ENCODE measurements at regions not wholly inside any gene's neighbourhood (a gene's known extent, or its start where the extent isn't known, plus 50 kb on each side); places are given as distances from the start of the nearest gene placed in this dataset.

DNA sequence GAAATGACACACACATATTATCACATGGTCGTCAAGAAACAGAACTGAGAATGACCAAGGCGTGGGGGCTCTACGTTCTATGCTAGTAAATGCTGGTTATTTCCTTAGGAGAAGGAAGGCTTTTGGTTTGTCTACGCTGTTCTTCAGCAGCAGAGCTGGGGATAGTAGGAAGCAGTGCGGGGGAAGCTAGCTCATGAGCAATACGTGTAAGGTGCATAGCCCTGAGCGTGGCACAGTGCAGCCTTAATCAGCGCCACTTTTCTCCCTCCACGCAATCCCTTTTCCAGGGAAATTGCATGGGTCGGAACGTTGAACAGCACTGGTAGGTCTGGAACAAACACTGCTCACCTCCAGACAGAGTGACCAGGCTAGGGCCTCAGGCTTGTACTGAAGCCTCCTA, 199.6 kb upstream of the FBXO11 start:
- TF ChIP-seq TSHZ2 (CRISPR knock-in tag; IDR thresholded peaks at IDR 0.05) (no peak), ZFP30 (CRISPR knock-in tag; IDR thresholded peaks at IDR 0.05) (no peak), POU6F1 (CRISPR knock-in tag; IDR thresholded peaks at IDR 0.05; ENCODE audit: borderline replicate concordance, low read depth) (no peak), GLIS3 (CRISPR knock-in tag; IDR thresholded peaks at IDR 0.05) (no peak), ISL1 (CRISPR knock-in tag; IDR thresholded peaks at IDR 0.05) (no peak), ZC3H10 (CRISPR knock-in tag; IDR thresholded peaks at IDR 0.05) (no peak), BACH2 (CRISPR knock-in tag; IDR thresholded peaks at IDR 0.05; ENCODE audit: borderline replicate concordance) (no peak), TOX (CRISPR knock-in tag; IDR thresholded peaks at IDR 0.05; ENCODE audit: borderline replicate concordance) (no peak), ZNF8 (CRISPR knock-in tag; IDR thresholded peaks at IDR 0.05) (no peak), ZNF70 (CRISPR knock-in tag; IDR thresholded peaks at IDR 0.05) (no peak)
- TF ChIP-seq, protein P1, sequence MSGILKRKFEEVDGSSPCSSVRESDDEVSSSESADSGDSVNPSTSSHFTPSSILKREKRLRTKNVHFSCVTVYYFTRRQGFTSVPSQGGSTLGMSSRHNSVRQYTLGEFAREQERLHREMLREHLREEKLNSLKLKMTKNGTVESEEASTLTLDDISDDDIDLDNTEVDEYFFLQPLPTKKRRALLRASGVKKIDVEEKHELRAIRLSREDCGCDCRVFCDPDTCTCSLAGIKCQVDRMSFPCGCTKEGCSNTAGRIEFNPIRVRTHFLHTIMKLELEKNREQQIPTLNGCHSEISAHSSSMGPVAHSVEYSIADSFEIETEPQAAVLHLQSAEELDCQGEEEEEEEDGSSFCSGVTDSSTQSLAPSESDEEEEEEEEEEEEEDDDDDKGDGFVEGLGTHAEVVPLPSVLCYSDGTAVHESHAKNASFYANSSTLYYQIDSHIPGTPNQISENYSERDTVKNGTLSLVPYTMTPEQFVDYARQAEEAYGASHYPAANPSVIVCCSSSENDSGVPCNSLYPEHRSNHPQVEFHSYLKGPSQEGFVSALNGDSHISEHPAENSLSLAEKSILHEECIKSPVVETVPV (CRISPR knock-in tag; IDR thresholded peaks at IDR 0.05): no peak
- TF ChIP-seq, protein P2, sequence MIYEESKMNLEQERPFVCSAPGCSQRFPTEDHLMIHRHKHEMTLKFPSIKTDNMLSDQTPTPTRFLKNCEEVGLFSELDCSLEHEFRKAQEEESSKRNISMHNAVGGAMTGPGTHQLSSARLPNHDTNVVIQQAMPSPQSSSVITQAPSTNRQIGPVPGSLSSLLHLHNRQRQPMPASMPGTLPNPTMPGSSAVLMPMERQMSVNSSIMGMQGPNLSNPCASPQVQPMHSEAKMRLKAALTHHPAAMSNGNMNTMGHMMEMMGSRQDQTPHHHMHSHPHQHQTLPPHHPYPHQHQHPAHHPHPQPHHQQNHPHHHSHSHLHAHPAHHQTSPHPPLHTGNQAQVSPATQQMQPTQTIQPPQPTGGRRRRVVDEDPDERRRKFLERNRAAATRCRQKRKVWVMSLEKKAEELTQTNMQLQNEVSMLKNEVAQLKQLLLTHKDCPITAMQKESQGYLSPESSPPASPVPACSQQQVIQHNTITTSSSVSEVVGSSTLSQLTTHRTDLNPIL (CRISPR knock-in tag; IDR thresholded peaks at IDR 0.05; ENCODE audit: low read depth): no peak
- TF ChIP-seq, protein P3, sequence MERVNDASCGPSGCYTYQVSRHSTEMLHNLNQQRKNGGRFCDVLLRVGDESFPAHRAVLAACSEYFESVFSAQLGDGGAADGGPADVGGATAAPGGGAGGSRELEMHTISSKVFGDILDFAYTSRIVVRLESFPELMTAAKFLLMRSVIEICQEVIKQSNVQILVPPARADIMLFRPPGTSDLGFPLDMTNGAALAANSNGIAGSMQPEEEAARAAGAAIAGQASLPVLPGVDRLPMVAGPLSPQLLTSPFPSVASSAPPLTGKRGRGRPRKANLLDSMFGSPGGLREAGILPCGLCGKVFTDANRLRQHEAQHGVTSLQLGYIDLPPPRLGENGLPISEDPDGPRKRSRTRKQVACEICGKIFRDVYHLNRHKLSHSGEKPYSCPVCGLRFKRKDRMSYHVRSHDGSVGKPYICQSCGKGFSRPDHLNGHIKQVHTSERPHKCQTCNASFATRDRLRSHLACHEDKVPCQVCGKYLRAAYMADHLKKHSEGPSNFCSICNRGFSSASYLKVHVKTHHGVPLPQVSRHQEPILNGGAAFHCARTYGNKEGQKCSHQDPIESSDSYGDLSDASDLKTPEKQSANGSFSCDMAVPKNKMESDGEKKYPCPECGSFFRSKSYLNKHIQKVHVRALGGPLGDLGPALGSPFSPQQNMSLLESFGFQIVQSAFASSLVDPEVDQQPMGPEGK (CRISPR knock-in tag; IDR thresholded peaks at IDR 0.05; ENCODE audit: borderline replicate concordance): no peak
- ATAC-seq: no peak

DNA sequence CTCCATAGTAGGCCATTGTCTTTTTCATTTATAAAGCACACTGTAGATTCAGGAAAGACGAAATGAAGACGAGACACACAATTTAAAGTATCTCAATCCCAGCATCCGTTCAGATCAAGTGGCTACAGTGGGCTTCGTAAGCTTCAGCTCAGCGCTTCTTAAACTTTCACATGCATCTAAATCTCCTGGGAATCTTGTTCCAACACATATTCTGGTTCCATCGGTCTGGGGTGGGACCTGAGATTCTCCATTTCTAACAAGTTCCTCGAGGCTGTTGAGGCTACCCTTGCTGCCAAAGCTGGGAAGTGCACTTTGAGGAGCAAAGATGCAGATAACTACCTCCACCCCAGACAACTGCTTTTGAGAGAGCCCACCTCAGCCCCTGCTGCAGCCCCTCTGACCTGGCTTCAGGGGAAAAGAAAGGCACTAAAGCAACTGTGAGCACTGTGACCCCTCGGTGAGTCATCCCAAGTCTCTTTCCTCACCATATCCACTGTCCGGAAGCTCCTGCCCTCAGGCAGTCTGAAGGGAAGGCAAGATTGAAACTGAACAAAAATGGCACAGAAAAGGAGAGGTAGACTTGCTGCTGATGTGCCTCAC, 201.1 kb upstream of the FBXO11 start:
- no peak for ATAC-seq
- TF ChIP-seq BACH2 (CRISPR knock-in tag; IDR thresholded peaks at IDR 0.05; ENCODE audit: borderline replicate concordance) (no peak), SNAI2 (CRISPR knock-in tag; IDR thresholded peaks at IDR 0.05) (no peak), TCF4 (CRISPR knock-in tag; IDR thresholded peaks at IDR 0.05; ENCODE audit: borderline replicate concordance) (no peak), ARNTL (CRISPR knock-in tag; IDR thresholded peaks at IDR 0.05; ENCODE audit: borderline replicate concordance, low read depth) (no peak)

DNA sequence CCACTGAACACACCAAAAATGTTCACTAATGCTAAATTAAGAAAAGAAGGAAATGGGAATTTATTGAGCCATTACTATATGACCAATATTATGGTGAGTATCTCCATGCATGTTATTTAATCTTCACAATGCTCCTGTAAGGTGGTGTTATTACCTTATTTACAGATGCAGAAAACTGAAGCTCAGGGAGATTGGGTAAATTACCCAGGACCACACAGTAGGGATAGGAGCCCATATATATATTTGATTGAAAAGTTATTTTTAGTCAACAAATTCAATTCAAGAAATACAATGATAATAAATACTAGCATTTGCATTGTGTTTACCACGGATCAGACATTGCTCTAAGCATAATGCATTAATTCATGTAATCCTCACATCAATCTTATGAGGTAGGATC, 202.2 kb upstream of the FBXO11 start:
- ATAC-seq: no peak
- TF ChIP-seq BACH2 (CRISPR knock-in tag; IDR thresholded peaks at IDR 0.05; ENCODE audit: borderline replicate concordance) (no peak), ARNTL (CRISPR knock-in tag; IDR thresholded peaks at IDR 0.05; ENCODE audit: borderline replicate concordance, low read depth) (no peak), ZFP3 (CRISPR knock-in tag; IDR thresholded peaks at IDR 0.05) (peak; percentile 95), CSDC2 (CRISPR knock-in tag; IDR thresholded peaks at IDR 0.05) (no peak)
- TF ChIP-seq, protein P1 (CRISPR knock-in tag; IDR thresholded peaks at IDR 0.05): no peak
